ENCODE measurements at regions not wholly inside any gene's neighbourhood (a gene's known extent, or its start where the extent isn't known, plus 50 kb on each side); places are given as distances from the start of the nearest gene placed in this dataset.
"Not testable (repeated sequence)": the region's sequence is repeated elsewhere in the genome, so short reads cannot be mapped to it uniquely, and the experiment has no call there.

- Mint-ChIP-seq H3K4me1 (peaks cover 25% of the 10 kb centered on the region), H3K27me3 (peaks cover 14% of the 10 kb centered on the region), H3K9me3 (peaks cover 2% of the 10 kb centered on the region), H3K4me3 (no peak overlapping the region), H3K36me3 (ENCODE audit: low read depth) (no peaks in the 10 kb centered on the region), H3K27ac (no peak overlapping the region)
- ATAC-seq (ENCODE audit: low read depth) (no peak), DNase-seq (no peak)
- intact Hi-C loops (cut with micrococcal nuclease): no loop called here
- CTCF ChIA-PET: interaction anchor here (0.7 kb wide), 1 partner anchor 556 kb away, joined by 5 read pairs; no protein-coding TSS in a partner anchor
- TF ChIP-seq, protein P1, sequence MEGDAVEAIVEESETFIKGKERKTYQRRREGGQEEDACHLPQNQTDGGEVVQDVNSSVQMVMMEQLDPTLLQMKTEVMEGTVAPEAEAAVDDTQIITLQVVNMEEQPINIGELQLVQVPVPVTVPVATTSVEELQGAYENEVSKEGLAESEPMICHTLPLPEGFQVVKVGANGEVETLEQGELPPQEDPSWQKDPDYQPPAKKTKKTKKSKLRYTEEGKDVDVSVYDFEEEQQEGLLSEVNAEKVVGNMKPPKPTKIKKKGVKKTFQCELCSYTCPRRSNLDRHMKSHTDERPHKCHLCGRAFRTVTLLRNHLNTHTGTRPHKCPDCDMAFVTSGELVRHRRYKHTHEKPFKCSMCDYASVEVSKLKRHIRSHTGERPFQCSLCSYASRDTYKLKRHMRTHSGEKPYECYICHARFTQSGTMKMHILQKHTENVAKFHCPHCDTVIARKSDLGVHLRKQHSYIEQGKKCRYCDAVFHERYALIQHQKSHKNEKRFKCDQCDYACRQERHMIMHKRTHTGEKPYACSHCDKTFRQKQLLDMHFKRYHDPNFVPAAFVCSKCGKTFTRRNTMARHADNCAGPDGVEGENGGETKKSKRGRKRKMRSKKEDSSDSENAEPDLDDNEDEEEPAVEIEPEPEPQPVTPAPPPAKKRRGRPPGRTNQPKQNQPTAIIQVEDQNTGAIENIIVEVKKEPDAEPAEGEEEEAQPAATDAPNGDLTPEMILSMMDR (IDR thresholded peaks at IDR 0.05): no peak
- POLR2A ChIA-PET: no interaction called here
Measured at GRCh38 chr18:35810520-35810919, 162.0 kb upstream of the RMP24 start.

- ChIA-PET CTCF (no interaction called here), POLR2A (no interaction called here)
- peaks cover 9% of the 10 kb centered on the region for H3K27me3 Mint-ChIP-seq
- no peak for ATAC-seq (ENCODE audit: low read depth)
- intact Hi-C loops (cut with micrococcal nuclease): no loop called here
- no peak for DNase-seq
- H3K4me1 Mint-ChIP-seq: peaks cover 25% of the 10 kb centered on the region
- H3K36me3 Mint-ChIP-seq (ENCODE audit: low read depth): no peaks in the 10 kb centered on the region
- H3K27ac Mint-ChIP-seq: no peak overlapping the region
- TF ChIP-seq, protein P1 (IDR thresholded peaks at IDR 0.05): no peak
- H3K9me3 Mint-ChIP-seq: peaks cover 2% of the 10 kb centered on the region
- H3K4me3 Mint-ChIP-seq: no peak overlapping the region
Measured at GRCh38 chr18:35811896-35812295, 160.6 kb upstream of the RMP24 start.

DNA sequence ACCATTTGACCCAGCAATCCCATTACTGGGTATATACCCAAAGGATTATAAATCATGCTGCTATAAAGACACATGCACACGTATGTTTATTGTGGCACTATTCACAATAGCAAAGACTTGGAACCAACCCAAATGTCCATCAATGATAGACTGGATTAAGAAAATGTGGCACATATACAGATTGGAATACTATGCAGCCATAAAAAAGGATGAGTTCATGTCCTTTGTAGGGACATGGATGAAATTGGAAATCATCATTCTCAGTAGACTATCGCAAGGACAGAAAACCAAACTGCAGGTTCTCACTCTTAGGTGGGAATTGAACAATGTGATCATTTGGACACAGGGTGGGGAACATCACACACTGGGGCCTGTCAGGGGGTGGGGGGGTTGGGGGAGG lies 157.5 kb upstream of the RMP24 start:
- H3K27ac Mint-ChIP-seq; H3K36me3 Mint-ChIP-seq (ENCODE audit: low read depth); H3K9me3 Mint-ChIP-seq; POLR2A ChIA-PET; ATAC-seq (ENCODE audit: low read depth); DNase-seq; H3K4me1 Mint-ChIP-seq; CTCF ChIA-PET; H3K4me3 Mint-ChIP-seq; intact Hi-C loops (cut with micrococcal nuclease): not testable (repeated sequence)
- peaks cover 16% of the 10 kb centered on the region for H3K27me3 Mint-ChIP-seq

- no peak for ATAC-seq (ENCODE audit: low read depth)
- peaks cover 18% of the 10 kb centered on the region for H3K27me3 Mint-ChIP-seq
- TF ChIP-seq, protein P1 (IDR thresholded peaks at IDR 0.05): no peak
- H3K4me3 Mint-ChIP-seq: no peak overlapping the region
- H3K9me3 Mint-ChIP-seq: peaks cover 2% of the 10 kb centered on the region
- DNase-seq: no peak
- CTCF ChIA-PET: no interaction called here
- H3K4me1 Mint-ChIP-seq: no peaks in the 10 kb centered on the region
- H3K27ac Mint-ChIP-seq: no peak overlapping the region
- H3K36me3 Mint-ChIP-seq (ENCODE audit: low read depth): no peaks in the 10 kb centered on the region
- POLR2A ChIA-PET: no interaction called here
- intact Hi-C loops (cut with micrococcal nuclease): no loop called here
Measured at GRCh38 chr18:35816003-35816402, 156.5 kb upstream of the RMP24 start.

GRCh38 chr18:35817604-35818352 lies 154.7 kb upstream of the RMP24 start:
- DNase-seq: no peak
- Mint-ChIP-seq H3K36me3 (ENCODE audit: low read depth) (no peaks in the 10 kb centered on the region), H3K4me3 (no peak overlapping the region), H3K4me1 (no peaks in the 10 kb centered on the region), H3K9me3 (peaks cover 2% of the 10 kb centered on the region), H3K27me3 (peaks cover 13% of the 10 kb centered on the region), H3K27ac (no peak overlapping the region)
- TF ChIP-seq, protein P1 (IDR thresholded peaks at IDR 0.05): no peak
- POLR2A ChIA-PET: interaction anchor here (0.7 kb wide), 1 partner anchor 19 kb away, joined by 3 read pairs; no protein-coding TSS in a partner anchor
- CTCF ChIA-PET: no interaction called here
- intact Hi-C loops (cut with micrococcal nuclease): no loop called here
- no peak for ATAC-seq (ENCODE audit: low read depth)

- H3K4me3 Mint-ChIP-seq: no peak overlapping the region
- H3K27me3 Mint-ChIP-seq: peaks cover 10% of the 10 kb centered on the region
- H3K4me1 Mint-ChIP-seq: no peaks in the 10 kb centered on the region
- CTCF ChIA-PET: no interaction called here
- intact Hi-C loops (cut with micrococcal nuclease): no loop called here
- H3K27ac Mint-ChIP-seq: no peak overlapping the region
- TF ChIP-seq, protein P1 (IDR thresholded peaks at IDR 0.05): no peak
- POLR2A ChIA-PET: no interaction called here
- peaks cover 2% of the 10 kb centered on the region for H3K9me3 Mint-ChIP-seq
- no peaks in the 10 kb centered on the region for H3K36me3 Mint-ChIP-seq (ENCODE audit: low read depth)
- DNase-seq (no peak), ATAC-seq (ENCODE audit: low read depth) (no peak)
Measured at GRCh38 chr18:35818353-35818667, 154.2 kb upstream of the RMP24 start.
